ENCODE measurements at regions not wholly inside any gene's neighbourhood (a gene's known extent, or its start where the extent isn't known, plus 50 kb on each side); places are given as distances from the start of the nearest gene placed in this dataset.

- FAIRE-seq (no peak), ATAC-seq (no peak), DNase-seq (ENCODE audit: low spot score) (no peak)
- Histone ChIP-seq H3K4me1 (ENCODE audit: insufficient read depth, low read length) (no peaks in the 10 kb centered on the region), H3K4me2 (ENCODE audit: low read depth, low read length) (no peak overlapping the region), H3K27ac (ENCODE audit: extremely low read length, insufficient read depth, low read length) (no peak overlapping the region), H3K27me3 (ENCODE audit: control insufficient read depth in 1 of 2, insufficient read depth in 2 of 2, low read length in 2 of 2) (no peaks in the 10 kb centered on the region), H3K9me3 (ENCODE audit: low read length) (peaks cover 26% of the 10 kb centered on the region), H4K20me1 (ENCODE audit: insufficient read depth, low read length) (no peaks in the 10 kb centered on the region), H3K79me2 (ENCODE audit: insufficient read depth, low read length) (no peaks in the 10 kb centered on the region), H2AFZ (ENCODE audit: low read length) (no peak overlapping the region), H3K4me3 (replicated peaks in 1 of 3; ENCODE audit: insufficient read depth in 1 of 3, low read depth in 2 of 3, low read length in 3 of 3) (no peak overlapping the region), H3K9ac (ENCODE audit: insufficient read depth, low read depth, low read length) (no peak overlapping the region), H3K36me3 (replicated peaks in 1 of 2; ENCODE audit: control insufficient read depth in 1 of 2, insufficient read depth in 2 of 2, low read length in 2 of 2) (no peaks in the 10 kb centered on the region)
- ChIA-PET CTCF (ENCODE audit: low intra/inter-chr PET ratio, low total read pairs) (no interaction called here), POLR2A (no interaction called here)
- BruUV-seq (replicated peaks): no TSS peak
- in situ Hi-C loops (cut with HindIII; ENCODE audit: extremely low pct_ligation_motif_present, low pct_unique_long_range_greater_than_20kb): no loop called here
- TF ChIP-seq ATF1 (CRISPR knock-in tag; IDR thresholded peaks at IDR 0.05) (no peak), KDM4B (CRISPR knock-in tag; IDR thresholded peaks at IDR 0.05) (no peak), ZNF768 (CRISPR knock-in tag; IDR thresholded peaks at IDR 0.05) (peak; percentile 61; the same call in 1 of the 2 replicates)
- intact Hi-C loops (cut with micrococcal nuclease; ENCODE audit: unreplicated experiment): no loop called here
- 0% methylated on average over 1 of the region's 1 CpG for whole genome bisulfite sequencing (ENCODE audit: low lambda C conversion rate)
These were observed 488.9 kb downstream of the PTPRU start for GRCh38 chr1:29725262-29725661.

GRCh38 chr1:29722598-29722997 is 486.3 kb downstream of the PTPRU start:
- H3K4me3 ChIP-seq (replicated peaks in 1 of 3; ENCODE audit: insufficient read depth in 1 of 3, low read depth in 2 of 3, low read length in 3 of 3): no peak overlapping the region
- H3K79me2 ChIP-seq (ENCODE audit: insufficient read depth, low read length): no peaks in the 10 kb centered on the region
- peaks cover 31% of the 10 kb centered on the region for H3K9me3 ChIP-seq (ENCODE audit: low read length)
- ATAC-seq (no peak), DNase-seq (ENCODE audit: low spot score) (no peak), FAIRE-seq (no peak)
- ChIA-PET POLR2A (no interaction called here), CTCF (ENCODE audit: low intra/inter-chr PET ratio, low total read pairs) (no interaction called here)
- in situ Hi-C loops (cut with HindIII; ENCODE audit: extremely low pct_ligation_motif_present, low pct_unique_long_range_greater_than_20kb) (no loop called here), intact Hi-C loops (cut with micrococcal nuclease; ENCODE audit: unreplicated experiment) (no loop called here)
- H3K36me3 ChIP-seq (replicated peaks in 1 of 2; ENCODE audit: control insufficient read depth in 1 of 2, insufficient read depth in 2 of 2, low read length in 2 of 2): no peaks in the 10 kb centered on the region
- no peak overlapping the region for H3K27ac ChIP-seq (ENCODE audit: extremely low read length, insufficient read depth, low read length)
- no peaks in the 10 kb centered on the region for H3K4me1 ChIP-seq (ENCODE audit: insufficient read depth, low read length)
- H3K27me3 ChIP-seq (ENCODE audit: control insufficient read depth in 1 of 2, insufficient read depth in 2 of 2, low read length in 2 of 2): no peaks in the 10 kb centered on the region
- BruUV-seq (replicated peaks): no TSS peak
- H4K20me1 ChIP-seq (ENCODE audit: insufficient read depth, low read length): no peaks in the 10 kb centered on the region
- no peak overlapping the region for H3K9ac ChIP-seq (ENCODE audit: insufficient read depth, low read depth, low read length)
- H2AFZ ChIP-seq (ENCODE audit: low read length): no peak overlapping the region
- H3K4me2 ChIP-seq (ENCODE audit: low read depth, low read length): no peak overlapping the region
- no peak for TF ChIP-seq ZNF777 (CRISPR knock-in tag; IDR thresholded peaks at IDR 0.05)
- peak; percentile 93 for TF ChIP-seq ZNF224 (CRISPR knock-in tag; IDR thresholded peaks at IDR 0.05)
